SJCRH30 (cell line): ENCODE measurements at regions not wholly inside any gene's neighbourhood (a gene's known extent, or its start where the extent isn't known, plus 50 kb on each side); places are given as distances from the start of the nearest gene placed in this dataset.

Experiments
- DNase-seq, 2 experiments: peaks; one replicate each; pipeline ENCODE4 v3.0.0-alpha.2; 2015 to 2020
- H3K27ac ChIP-seq: fragments of 250-450 bp; sonication (Bioruptor Pico); 2 replicates; pipeline ENCODE4 v1.5.1; 2020; ENCODE audit warnings: mild to moderate bottlenecking, moderate library complexity
- H3K27me3 ChIP-seq: fragments of 250-450 bp; sonication (Bioruptor Pico); 2 replicates; pipeline ENCODE4 v1.5.1; 2020; ENCODE audit warnings: mild to moderate bottlenecking, moderate library complexity
- H3K36me3 ChIP-seq: fragments of 250-450 bp; sonication (Bioruptor Pico); 2 replicates; pipeline ENCODE4 v1.5.1; 2020; ENCODE audit warnings: mild to moderate bottlenecking, moderate library complexity
- H3K4me1 ChIP-seq: fragments of 250-450 bp; sonication (Bioruptor Pico); 2 replicates; pipeline ENCODE4 v1.5.1; 2020; ENCODE audit warnings: mild to moderate bottlenecking, moderate library complexity
- H3K4me3 ChIP-seq: fragments of 250-450 bp; sonication (Bioruptor Pico); 2 replicates; pipeline ENCODE4 v1.5.1; 2020; ENCODE audit warnings: mild to moderate bottlenecking, moderate library complexity
- H3K9me3 ChIP-seq: fragments of 250-450 bp; sonication (Bioruptor Pico); replicated peaks from 2 replicates; pipeline ENCODE4 v1.5.1; 2020; ENCODE audit warnings: mild to moderate bottlenecking, moderate library complexity

GRCh38 chr3:124272605-124273151 is 280.8 kb upstream of the ROPN1 start:
- Histone ChIP-seq H3K4me3 (no peak overlapping the region), H3K36me3 (no peaks in the 10 kb centered on the region), H3K9me3 (no peaks in the 10 kb centered on the region), H3K27me3 (no peaks in the 10 kb centered on the region), H3K4me1 (peaks cover 21% of the 10 kb centered on the region), H3K27ac (peak overlapping the region; percentile 50)
- no peak for DNase-seq

- H3K27ac ChIP-seq, result no peak overlapping the region
- H3K4me3 ChIP-seq, result no peak overlapping the region
- DNase-seq, result no peak
Observed at GRCh38 chr3:124273651-124274050, 281.7 kb upstream of the ROPN1 start.

GRCh38 chr3:124274051-124274450 is 282.1 kb upstream of the ROPN1 start:
- no peaks in the 10 kb centered on the region for H3K27me3 ChIP-seq
- peaks cover 21% of the 10 kb centered on the region for H3K4me1 ChIP-seq
- DNase-seq, result no peak
- no peak overlapping the region for H3K27ac ChIP-seq
- no peaks in the 10 kb centered on the region for H3K36me3 ChIP-seq
- no peak overlapping the region for H3K4me3 ChIP-seq
- H3K9me3 ChIP-seq, result no peaks in the 10 kb centered on the region

More at GRCh38 chr3:124273651-124274050, 281.7 kb upstream of the ROPN1 start:
- Histone ChIP-seq H3K36me3 (no peaks in the 10 kb centered on the region), H3K4me1 (peaks cover 21% of the 10 kb centered on the region), H3K27me3 (no peaks in the 10 kb centered on the region), H3K9me3 (no peaks in the 10 kb centered on the region)

GRCh38 chr3:124275412-124275811 is 283.5 kb upstream of the ROPN1 start:
- no peak for DNase-seq
- Histone ChIP-seq H3K27ac (no peak overlapping the region), H3K4me1 (peaks cover 14% of the 10 kb centered on the region), H3K36me3 (no peaks in the 10 kb centered on the region), H3K9me3 (no peaks in the 10 kb centered on the region), H3K27me3 (no peaks in the 10 kb centered on the region), H3K4me3 (no peak overlapping the region)

DNA sequence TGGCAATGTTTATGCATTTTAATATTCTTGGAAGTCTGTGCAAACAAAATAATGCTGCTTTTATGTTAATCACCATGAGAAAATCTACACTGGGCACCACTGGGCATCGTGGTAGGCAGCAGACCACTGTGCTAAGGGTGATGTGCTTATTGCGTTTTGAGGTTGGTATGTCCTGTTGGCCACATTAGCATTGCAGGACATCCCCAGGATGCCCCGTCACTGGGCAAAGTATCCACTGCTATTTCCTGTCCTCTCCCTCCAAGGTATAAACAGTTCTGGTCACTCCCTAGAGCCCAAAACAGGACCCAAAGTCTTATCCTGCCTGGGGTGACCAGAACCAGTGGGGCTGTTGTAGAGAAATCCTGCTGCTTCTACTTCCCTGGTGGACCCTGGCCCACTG is 284.2 kb upstream of the ROPN1 start:
- Histone ChIP-seq H3K27me3 (no peaks in the 10 kb centered on the region), H3K36me3 (no peaks in the 10 kb centered on the region), H3K9me3 (no peaks in the 10 kb centered on the region), H3K27ac (no peak overlapping the region), H3K4me3 (no peak overlapping the region), H3K4me1 (peaks cover 14% of the 10 kb centered on the region)
- no peak for DNase-seq

GRCh38 chr3:124276539-124277143 is 284.7 kb upstream of the ROPN1 start:
- Histone ChIP-seq H3K4me3 (no peak overlapping the region), H3K27ac (no peak overlapping the region)

GRCh38 chr3:124277144-124277890 is 285.4 kb upstream of the ROPN1 start:
- Histone ChIP-seq H3K9me3 (no peaks in the 10 kb centered on the region), H3K27ac (no peak overlapping the region), H3K4me1 (peaks cover 7% of the 10 kb centered on the region), H3K27me3 (no peaks in the 10 kb centered on the region), H3K4me3 (no peak overlapping the region), H3K36me3 (no peaks in the 10 kb centered on the region)
- no peak for DNase-seq

More at GRCh38 chr3:124276539-124277143, 284.7 kb upstream of the ROPN1 start:
- Histone ChIP-seq H3K27me3 (no peaks in the 10 kb centered on the region), H3K36me3 (no peaks in the 10 kb centered on the region), H3K9me3 (no peaks in the 10 kb centered on the region), H3K4me1 (peaks cover 11% of the 10 kb centered on the region)
- DNase-seq, result no peak

DNA sequence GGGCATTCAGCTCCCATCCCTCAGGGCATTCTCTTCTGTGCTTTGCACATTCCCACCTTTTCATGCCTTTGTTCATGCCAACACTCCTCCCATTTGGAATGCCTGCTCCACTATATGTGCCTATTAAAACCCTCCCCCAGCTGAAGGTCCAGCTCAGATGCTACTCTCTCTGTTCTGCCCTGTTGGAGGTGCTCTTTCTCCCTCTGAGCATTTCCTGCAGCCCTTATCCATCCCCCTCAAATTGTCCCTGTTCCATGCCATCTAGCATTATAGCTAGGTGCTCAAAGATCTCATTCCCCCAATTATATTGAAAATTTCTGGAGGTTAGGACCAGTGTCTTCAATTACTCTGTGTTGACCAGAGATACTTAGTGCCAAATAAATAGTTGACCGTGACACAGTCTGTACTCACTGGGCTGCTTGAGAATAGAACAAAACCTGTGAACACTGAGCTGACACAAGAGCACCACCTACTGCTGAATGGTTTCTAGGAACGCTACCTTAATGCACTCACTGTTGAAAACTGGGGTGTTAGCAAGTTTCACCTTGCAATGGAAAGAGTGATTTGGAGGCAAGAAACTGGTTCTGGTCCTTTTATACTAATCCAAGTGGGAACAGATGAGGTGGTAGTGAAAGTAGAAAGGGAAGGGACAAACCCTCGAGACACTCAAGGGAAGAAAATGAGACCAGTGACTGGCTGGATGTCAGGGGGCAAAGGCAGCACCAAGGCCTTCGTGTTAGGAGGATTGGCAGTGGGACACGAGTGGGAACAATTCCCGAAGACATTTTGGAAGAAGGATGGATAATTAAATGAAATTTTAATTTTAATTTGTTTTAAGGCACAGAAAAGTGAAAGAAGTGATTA is 289.8 kb upstream of the ROPN1 start:
- Histone ChIP-seq H3K4me3 (no peak overlapping the region), H3K9me3 (no peaks in the 10 kb centered on the region), H3K27me3 (no peaks in the 10 kb centered on the region), H3K4me1 (peaks cover 14% of the 10 kb centered on the region), H3K27ac (no peak overlapping the region), H3K36me3 (no peaks in the 10 kb centered on the region)
- DNase-seq, result peak in 1 of 2 experiments; percentile 61

- Histone ChIP-seq H3K27ac (no peak overlapping the region), H3K4me3 (no peak overlapping the region), H3K9me3 (no peaks in the 10 kb centered on the region), H3K36me3 (no peaks in the 10 kb centered on the region), H3K27me3 (no peaks in the 10 kb centered on the region), H3K4me1 (peaks cover 14% of the 10 kb centered on the region)
- DNase-seq, result peak; percentile 29 to 31
Observed at GRCh38 chr3:124282751-124283651, 291.1 kb upstream of the ROPN1 start.

- Histone ChIP-seq H3K9me3 (no peaks in the 10 kb centered on the region), H3K27ac (no peak overlapping the region), H3K27me3 (no peaks in the 10 kb centered on the region), H3K4me1 (peaks cover 14% of the 10 kb centered on the region), H3K36me3 (no peaks in the 10 kb centered on the region), H3K4me3 (no peak overlapping the region)
- no peak for DNase-seq
Observed at GRCh38 chr3:124283652-124284023, 291.7 kb upstream of the ROPN1 start.

- Histone ChIP-seq H3K4me3 (no peak overlapping the region), H3K36me3 (no peaks in the 10 kb centered on the region), H3K4me1 (peaks cover 31% of the 10 kb centered on the region), H3K27me3 (no peaks in the 10 kb centered on the region), H3K9me3 (no peaks in the 10 kb centered on the region), H3K27ac (peak overlapping the region; percentile 40)
- DNase-seq, result peak; percentile 68 to 73
Observed at GRCh38 chr3:124288996-124289395, 297.1 kb upstream of the ROPN1 start.

DNA sequence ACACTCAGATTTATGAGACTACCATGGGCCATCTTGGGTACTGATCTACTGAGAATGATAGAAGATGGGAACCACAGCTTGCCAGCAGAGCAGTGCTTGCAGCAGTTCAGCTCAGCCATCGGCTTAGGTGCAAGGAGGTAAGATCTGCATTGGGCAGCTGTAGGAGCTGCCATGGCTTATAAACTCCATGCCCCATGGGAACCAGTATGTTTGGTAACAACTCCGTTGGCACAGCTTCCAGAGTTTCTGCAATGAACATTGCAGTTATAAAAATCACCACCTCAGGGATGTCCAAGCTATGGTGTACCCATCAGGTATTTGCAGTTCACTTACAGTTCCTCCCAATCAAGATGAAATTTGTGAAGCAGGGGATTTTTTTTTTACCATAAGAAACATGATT is 299.1 kb upstream of the ROPN1 start:
- H3K36me3 ChIP-seq, result no peaks in the 10 kb centered on the region
- DNase-seq, result no peak
- no peak overlapping the region for H3K4me3 ChIP-seq
- H3K9me3 ChIP-seq, result no peaks in the 10 kb centered on the region
- H3K27me3 ChIP-seq, result no peaks in the 10 kb centered on the region
- no peak overlapping the region for H3K27ac ChIP-seq
- H3K4me1 ChIP-seq, result peaks cover 29% of the 10 kb centered on the region

DNA sequence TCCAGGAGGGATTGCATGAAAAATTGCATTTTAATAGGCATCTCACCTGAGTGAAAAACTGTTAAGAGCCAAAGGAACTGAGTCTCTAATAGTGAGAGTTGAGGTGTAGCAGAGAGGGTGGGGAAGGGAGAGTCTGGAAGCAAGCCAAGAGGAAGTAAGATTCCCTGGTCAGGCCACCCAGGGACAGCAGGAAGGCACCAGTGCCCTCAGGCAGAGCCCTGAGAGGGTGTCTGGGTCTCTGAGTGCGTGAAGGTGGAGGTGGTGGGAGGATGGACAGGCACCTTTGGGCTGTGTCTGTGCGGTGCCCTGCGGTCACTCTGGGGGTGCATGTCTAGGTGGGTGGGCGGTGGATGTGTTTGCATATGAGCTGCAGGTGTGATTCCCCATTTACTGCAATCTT is 300.4 kb upstream of the ROPN1 start:
- Histone ChIP-seq H3K27ac (no peak overlapping the region), H3K4me3 (no peak overlapping the region), H3K27me3 (no peaks in the 10 kb centered on the region), H3K9me3 (no peaks in the 10 kb centered on the region), H3K4me1 (peaks cover 38% of the 10 kb centered on the region), H3K36me3 (no peaks in the 10 kb centered on the region)
- peak; percentile 32 to 60 for DNase-seq

DNA sequence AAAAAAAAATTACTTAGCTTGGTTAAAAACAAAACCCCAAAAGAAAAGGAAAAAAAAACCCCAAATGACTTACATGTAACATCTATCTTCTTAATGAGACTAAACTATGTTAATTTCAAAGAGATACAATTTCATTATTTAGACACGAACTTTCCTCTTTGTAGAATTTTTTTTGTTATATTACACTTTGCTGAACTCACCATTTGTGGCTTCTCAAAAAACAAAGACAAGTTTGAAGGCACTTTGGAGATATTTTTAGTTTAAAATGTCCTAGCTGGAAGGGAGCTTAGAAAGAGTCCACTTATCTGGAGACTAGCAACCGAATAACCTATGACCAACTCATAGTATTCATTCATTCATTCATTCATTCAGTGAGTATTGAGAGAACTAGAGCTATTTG is 301.7 kb upstream of the ROPN1 start:
- Histone ChIP-seq H3K27ac (no peak overlapping the region), H3K27me3 (no peaks in the 10 kb centered on the region), H3K9me3 (no peaks in the 10 kb centered on the region), H3K36me3 (no peaks in the 10 kb centered on the region), H3K4me1 (peaks cover 51% of the 10 kb centered on the region), H3K4me3 (no peak overlapping the region)
- no peak for DNase-seq
